Stimulated activated effector memory CD8-positive, alpha-beta T cell treated with anti-CD3 and anti-CD28 coated beads, Interleukin-12 subunit alpha, Interleukin-12 subunit beta, amount 100 ng/mL, for 72 hours (primary cell): ENCODE measurements at regions not wholly inside any gene's neighbourhood (a gene's known extent, or its start where the extent isn't known, plus 50 kb on each side); places are given as distances from the start of the nearest gene placed in this dataset.
"Not testable (repeated sequence)": the region's sequence is repeated elsewhere in the genome, so short reads cannot be mapped to it uniquely, and the experiment has no call there.

Source experiments
- ATAC-seq: fragments of 150-1000 bp; cut with Tn5 transposase; 2 replicates; pipeline ENCODE4 v1.10.0; 2021
- DNase-seq, 2 donors: peaks; one replicate each; pipeline ENCODE4 v3.0.0; 2021 to 2022; ENCODE audit warnings: low spot score in 2 of 2
- H3K27ac Mint-ChIP-seq: one replicate; pipeline ENCODE4 v1.8.0; 2022; ENCODE audit warnings: mild to moderate bottlenecking, mixed read lengths
- H3K36me3 Mint-ChIP-seq: one replicate; pipeline ENCODE4 v1.8.0; 2022; ENCODE audit warnings: mild to moderate bottlenecking, mixed read lengths
- H3K4me1 Mint-ChIP-seq: one replicate; pipeline ENCODE4 v1.8.0; 2022; ENCODE audit warnings: mixed read lengths
- H3K4me3 Mint-ChIP-seq: one replicate; pipeline ENCODE4 v1.8.0; 2022; ENCODE audit warnings: mild to moderate bottlenecking, mixed read lengths
- H3K9me3 Mint-ChIP-seq: one replicate; pipeline ENCODE4 v1.8.0; 2022; ENCODE audit warnings: mixed read lengths

DNA sequence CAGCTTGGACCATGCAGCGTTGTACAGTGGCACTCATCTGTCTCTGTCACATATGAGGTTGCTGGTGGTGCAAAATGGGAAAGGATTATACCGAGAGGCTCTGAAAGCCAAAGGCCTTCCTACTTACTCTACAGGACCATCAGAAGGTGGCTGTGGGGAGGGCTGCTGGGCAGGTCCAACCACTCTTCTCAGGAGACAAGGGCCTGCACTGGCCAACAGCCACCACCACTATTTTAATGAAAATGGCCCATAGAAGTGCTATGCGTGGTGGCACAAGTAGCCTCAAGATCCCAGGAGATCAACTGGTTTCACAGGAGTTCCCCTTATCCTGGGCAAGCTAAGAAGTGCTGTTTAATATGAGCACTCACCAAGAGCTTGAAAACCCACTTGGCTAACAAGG lies 52.3 kb downstream of the MRPL57 start:
- DNase-seq: peak in 1 of 2 donors; percentile 30
- Mint-ChIP-seq H3K4me3 (no peak overlapping the region), H3K4me1 (no peaks in the 10 kb centered on the region), H3K27ac (no peak overlapping the region), H3K36me3 (no peaks in the 10 kb centered on the region), H3K9me3 (no peaks in the 10 kb centered on the region)
- ATAC-seq: no peak

GRCh38 chr13:21229241-21230024 lies 53.0 kb downstream of the MRPL57 start:
- H3K36me3 Mint-ChIP-seq: no peaks in the 10 kb centered on the region
- no peaks in the 10 kb centered on the region for H3K9me3 Mint-ChIP-seq
- peak in 1 of 2 donors; percentile 34 for DNase-seq
- no peak overlapping the region for H3K4me3 Mint-ChIP-seq
- H3K4me1 Mint-ChIP-seq: no peaks in the 10 kb centered on the region
- no peak overlapping the region for H3K27ac Mint-ChIP-seq
- ATAC-seq: no peak

DNA sequence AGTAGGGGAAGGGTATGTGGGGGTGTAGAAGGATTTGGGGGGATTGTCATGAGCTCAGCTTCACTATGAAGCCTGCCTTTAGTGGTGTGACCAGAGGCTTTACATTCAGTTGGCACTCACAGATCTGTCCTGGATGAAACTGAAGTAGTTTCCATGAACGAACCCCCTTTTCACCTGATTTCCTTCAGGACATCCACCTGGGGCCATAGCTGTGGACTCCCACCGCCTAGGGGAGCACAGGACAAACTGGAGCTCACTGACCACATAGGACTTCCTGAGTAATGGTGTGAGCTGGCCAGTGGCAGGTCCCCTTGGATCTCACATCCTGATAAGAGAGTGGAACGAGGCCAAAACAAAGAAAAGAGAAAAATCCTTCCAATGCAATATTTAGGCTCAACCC lies 54.1 kb downstream of the MRPL57 start:
- Mint-ChIP-seq H3K9me3 (no peaks in the 10 kb centered on the region), H3K4me3 (no peak overlapping the region), H3K4me1 (no peaks in the 10 kb centered on the region), H3K27ac (no peak overlapping the region), H3K36me3 (no peaks in the 10 kb centered on the region)
- ATAC-seq (no peak), DNase-seq (no peak)

GRCh38 chr13:21231426-21231940 lies 55.0 kb downstream of the MRPL57 start:
- H3K36me3 Mint-ChIP-seq: no peaks in the 10 kb centered on the region
- H3K4me1 Mint-ChIP-seq: no peaks in the 10 kb centered on the region
- H3K27ac Mint-ChIP-seq: no peak overlapping the region

DNA sequence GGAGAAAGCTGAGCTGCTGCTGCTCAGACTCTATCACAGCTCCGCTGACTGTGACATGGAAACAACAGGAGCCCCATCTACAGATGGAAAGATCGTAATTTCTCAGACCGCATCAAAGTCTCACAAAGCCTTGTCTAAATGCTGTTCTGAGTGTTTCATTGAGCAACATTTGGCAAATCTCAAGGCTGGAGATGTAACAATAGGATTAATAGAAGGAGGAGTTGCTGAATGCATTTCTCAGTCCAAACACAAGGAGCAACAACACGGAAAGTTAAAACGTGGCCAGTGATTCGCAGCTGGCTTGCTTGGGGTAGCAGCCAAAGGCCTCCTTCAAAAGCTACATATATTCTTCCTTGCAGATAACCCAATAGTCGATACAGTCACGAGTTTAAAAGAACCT lies 55.7 kb downstream of the MRPL57 start:
- no peak overlapping the region for H3K4me3 Mint-ChIP-seq
- H3K9me3 Mint-ChIP-seq: no peaks in the 10 kb centered on the region
- H3K4me1 Mint-ChIP-seq: no peaks in the 10 kb centered on the region
- DNase-seq: no peak
- ATAC-seq: no peak
- H3K27ac Mint-ChIP-seq: no peak overlapping the region
- no peaks in the 10 kb centered on the region for H3K36me3 Mint-ChIP-seq

More at GRCh38 chr13:21231426-21231940, 55.0 kb downstream of the MRPL57 start:
- Mint-ChIP-seq H3K4me3 (no peak overlapping the region), H3K9me3 (no peaks in the 10 kb centered on the region)
- no peak for ATAC-seq
- no peak for DNase-seq

- no peak for ATAC-seq
- H3K9me3 Mint-ChIP-seq: no peaks in the 10 kb centered on the region
- H3K4me3 Mint-ChIP-seq: no peak overlapping the region
- no peaks in the 10 kb centered on the region for H3K4me1 Mint-ChIP-seq
- no peaks in the 10 kb centered on the region for H3K36me3 Mint-ChIP-seq
- DNase-seq: no peak
- no peak overlapping the region for H3K27ac Mint-ChIP-seq
These were observed 56.1 kb downstream of the MRPL57 start for GRCh38 chr13:21232599-21232998.

DNA sequence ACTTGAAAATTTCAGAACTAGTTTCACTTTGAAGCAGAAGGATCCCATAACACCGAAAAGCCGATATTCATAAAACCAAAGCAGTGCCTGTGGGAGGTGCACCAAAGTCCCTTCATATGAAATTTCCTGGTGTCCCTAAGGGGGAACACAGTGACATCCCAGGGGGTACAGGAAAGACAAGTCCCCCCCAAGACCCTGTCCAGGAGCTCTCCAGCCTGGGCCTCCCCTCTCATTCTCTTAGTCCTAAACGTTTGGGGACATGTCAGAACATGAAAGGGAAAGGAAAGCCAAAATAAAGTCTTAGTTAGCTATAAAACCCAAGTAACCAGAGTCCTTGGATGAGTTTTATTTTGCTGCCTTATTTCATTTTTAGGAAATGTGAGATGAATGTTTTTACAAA lies 56.6 kb downstream of the MRPL57 start:
- Mint-ChIP-seq H3K4me1 (peaks cover 4% of the 10 kb centered on the region), H3K4me3 (no peak overlapping the region), H3K9me3 (no peaks in the 10 kb centered on the region), H3K27ac (no peak overlapping the region), H3K36me3 (no peaks in the 10 kb centered on the region)
- no peak for ATAC-seq
- no peak for DNase-seq

GRCh38 chr13:21234526-21234925 lies 58.1 kb downstream of the MRPL57 start:
- Mint-ChIP-seq H3K4me3 (no peak overlapping the region), H3K9me3 (no peaks in the 10 kb centered on the region), H3K27ac (no peak overlapping the region), H3K4me1 (peaks cover 6% of the 10 kb centered on the region), H3K36me3 (no peaks in the 10 kb centered on the region)
- no peak for ATAC-seq
- peak in 1 of 2 donors; percentile 42 for DNase-seq

DNA sequence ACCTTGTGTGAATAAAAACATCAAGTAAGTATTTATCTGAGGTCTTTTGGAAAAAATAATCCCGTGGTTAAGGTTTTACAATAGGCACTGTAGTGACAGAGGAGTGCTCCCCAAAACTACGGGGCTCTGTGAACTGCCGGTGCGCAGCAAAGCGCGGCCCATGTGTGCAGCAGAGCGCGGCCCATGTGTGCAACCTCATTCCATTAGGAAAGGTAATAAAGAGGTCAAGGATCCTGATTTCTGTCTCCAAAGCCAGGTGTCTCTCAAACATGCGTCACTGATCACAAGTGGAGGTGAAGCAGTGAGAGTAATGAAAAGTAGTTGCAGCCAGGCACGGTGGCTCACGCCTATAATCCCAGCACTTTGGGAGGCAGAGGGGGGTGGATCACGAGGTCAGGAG lies 58.7 kb downstream of the MRPL57 start:
- no peaks in the 10 kb centered on the region for H3K36me3 Mint-ChIP-seq
- H3K27ac Mint-ChIP-seq: no peak overlapping the region
- ATAC-seq: no peak
- H3K4me1 Mint-ChIP-seq: peaks cover 6% of the 10 kb centered on the region
- H3K4me3 Mint-ChIP-seq: no peak overlapping the region
- DNase-seq: peak in 1 of 2 donors; percentile 39
- no peaks in the 10 kb centered on the region for H3K9me3 Mint-ChIP-seq

GRCh38 chr13:21237081-21237480 lies 60.6 kb downstream of the MRPL57 start:
- no peak overlapping the region for H3K4me3 Mint-ChIP-seq
- H3K36me3 Mint-ChIP-seq: no peaks in the 10 kb centered on the region
- DNase-seq: peak in 1 of 2 donors; percentile 40
- peaks cover 6% of the 10 kb centered on the region for H3K4me1 Mint-ChIP-seq
- H3K9me3 Mint-ChIP-seq: no peaks in the 10 kb centered on the region
- H3K27ac Mint-ChIP-seq: no peak overlapping the region
- peak; percentile 42 for ATAC-seq

GRCh38 chr13:21238267-21238666 lies 61.8 kb downstream of the MRPL57 start:
- Mint-ChIP-seq H3K4me3 (no peak overlapping the region), H3K27ac (no peak overlapping the region), H3K36me3 (no peaks in the 10 kb centered on the region), H3K4me1 (peaks cover 6% of the 10 kb centered on the region), H3K9me3 (no peaks in the 10 kb centered on the region)
- DNase-seq (no peak), ATAC-seq (peak; percentile 69)

DNA sequence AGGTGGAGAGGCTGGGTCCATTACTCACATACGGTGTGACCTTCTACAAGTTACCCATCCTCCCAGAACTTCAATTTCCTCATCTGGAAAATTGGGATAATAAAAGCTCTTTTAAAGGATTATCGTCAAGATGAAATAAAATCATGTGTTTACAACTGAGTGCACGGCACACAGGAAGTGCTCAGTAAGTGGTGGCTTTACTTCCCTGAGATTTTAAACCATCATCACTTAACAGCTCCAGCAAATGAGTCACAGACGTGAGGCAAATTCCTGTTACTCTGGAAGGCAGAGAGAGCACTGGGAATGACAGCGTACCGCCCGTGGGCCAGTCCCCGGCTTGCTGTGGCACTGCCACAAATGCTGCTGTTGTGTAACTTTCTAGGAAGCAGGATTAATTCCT lies 64.1 kb downstream of the MRPL57 start:
- no peak overlapping the region for H3K27ac Mint-ChIP-seq
- DNase-seq (no peak), ATAC-seq (no peak)
- H3K9me3 Mint-ChIP-seq: no peaks in the 10 kb centered on the region
- no peaks in the 10 kb centered on the region for H3K36me3 Mint-ChIP-seq
- H3K4me3 Mint-ChIP-seq: no peak overlapping the region
- H3K4me1 Mint-ChIP-seq: peaks cover 6% of the 10 kb centered on the region

DNA sequence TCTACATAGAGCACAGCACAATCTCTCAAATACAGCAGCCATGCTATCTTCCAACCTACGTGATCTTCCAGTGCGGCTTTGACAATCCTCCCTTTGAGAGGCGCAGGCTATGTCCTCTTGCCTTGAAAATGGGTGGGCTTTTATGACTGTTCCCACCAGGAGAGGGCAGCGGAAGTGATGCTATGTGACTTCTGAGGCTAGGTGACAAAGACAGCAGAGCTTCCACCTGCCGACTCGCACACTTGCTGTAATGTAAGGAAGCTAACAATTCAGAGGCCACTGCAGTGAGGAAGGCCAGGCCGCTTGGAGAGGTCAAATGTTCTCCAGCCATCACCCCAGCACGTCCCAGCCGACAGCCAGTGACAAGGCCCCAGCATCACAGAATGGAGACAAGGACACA lies 65.8 kb downstream of the MRPL57 start:
- ATAC-seq (no peak), DNase-seq (no peak)
- H3K27ac Mint-ChIP-seq: no peak overlapping the region
- H3K9me3 Mint-ChIP-seq: no peaks in the 10 kb centered on the region
- H3K36me3 Mint-ChIP-seq: no peaks in the 10 kb centered on the region
- H3K4me3 Mint-ChIP-seq: no peak overlapping the region
- H3K4me1 Mint-ChIP-seq: peaks cover 6% of the 10 kb centered on the region

GRCh38 chr13:21243045-21243897 lies 66.8 kb downstream of the MRPL57 start:
- no peak overlapping the region for H3K27ac Mint-ChIP-seq
- H3K36me3 Mint-ChIP-seq: no peaks in the 10 kb centered on the region
- ATAC-seq (no peak), DNase-seq (no peak)
- H3K4me3 Mint-ChIP-seq: no peak overlapping the region
- H3K4me1 Mint-ChIP-seq: no peaks in the 10 kb centered on the region
- no peaks in the 10 kb centered on the region for H3K9me3 Mint-ChIP-seq

DNA sequence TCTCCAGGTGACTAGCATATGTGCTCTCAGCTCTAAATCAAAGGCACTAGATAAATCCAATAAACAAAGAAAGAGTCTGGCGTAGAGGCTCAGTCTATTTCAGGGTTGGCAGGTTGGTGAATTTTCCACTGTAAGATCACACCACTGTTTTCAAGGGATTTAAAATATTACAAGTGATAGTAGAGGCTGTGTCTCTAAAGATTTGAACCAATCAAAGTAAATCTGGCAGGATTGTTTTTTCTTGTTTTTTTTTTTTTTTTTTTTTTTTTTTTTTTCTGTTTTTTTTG lies 67.4 kb downstream of the MRPL57 start:
- H3K9me3 Mint-ChIP-seq, ATAC-seq, H3K27ac Mint-ChIP-seq, H3K4me1 Mint-ChIP-seq, H3K4me3 Mint-ChIP-seq, DNase-seq, H3K36me3 Mint-ChIP-seq: not testable (repeated sequence)
